Astrocyte of the cerebellum (primary cell): ENCODE measurements at regions not wholly inside any gene's neighbourhood (a gene's known extent, or its start where the extent isn't known, plus 50 kb on each side); places are given as distances from the start of the nearest gene placed in this dataset.

Experiments
- DNase-seq: peaks from one replicate; pipeline ENCODE4 v3.0.0-alpha.2; 2011; ENCODE audit warnings: low read depth
- H3K4me3 ChIP-seq: 2 replicates; pipeline ENCODE4 v1.5.1; 2011; ENCODE audit warnings: mild to moderate bottlenecking, low read depth, low read length, moderate library complexity
- in situ Hi-C: cut with HindIII; loops from 2 replicates; pipeline ENCODE4 v1.10.0; 2017; ENCODE audit warnings: low sequenced_read_pairs
- TF ChIP-seq, protein P1 (sequence below): IDR thresholded peaks from 2 replicates; pipeline ENCODE4 v1.5.1; 2012; ENCODE audit warnings: low read length, low read depth, moderate library complexity, mild to moderate bottlenecking; ENCODE audit errors: missing control alignments

DNA sequence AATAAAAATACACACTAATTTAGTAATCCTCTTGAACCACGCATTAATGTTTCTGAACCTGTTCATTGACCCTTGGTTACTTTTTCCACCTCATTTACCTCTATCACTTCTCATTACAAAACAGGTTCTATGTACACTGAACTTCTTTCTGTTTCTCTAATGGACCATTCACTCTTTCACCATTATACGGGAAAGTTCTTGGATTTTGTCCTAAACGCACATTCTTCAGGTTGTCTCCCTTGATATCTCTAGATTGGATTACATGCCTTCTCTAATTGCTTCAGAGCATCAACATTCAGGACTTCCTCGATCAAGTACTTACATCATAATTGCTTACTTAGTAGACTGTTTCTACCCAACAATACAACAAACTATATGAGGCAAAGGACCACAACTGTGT lies 359.4 kb upstream of the FSTL5 start:
- TF ChIP-seq, protein P1, sequence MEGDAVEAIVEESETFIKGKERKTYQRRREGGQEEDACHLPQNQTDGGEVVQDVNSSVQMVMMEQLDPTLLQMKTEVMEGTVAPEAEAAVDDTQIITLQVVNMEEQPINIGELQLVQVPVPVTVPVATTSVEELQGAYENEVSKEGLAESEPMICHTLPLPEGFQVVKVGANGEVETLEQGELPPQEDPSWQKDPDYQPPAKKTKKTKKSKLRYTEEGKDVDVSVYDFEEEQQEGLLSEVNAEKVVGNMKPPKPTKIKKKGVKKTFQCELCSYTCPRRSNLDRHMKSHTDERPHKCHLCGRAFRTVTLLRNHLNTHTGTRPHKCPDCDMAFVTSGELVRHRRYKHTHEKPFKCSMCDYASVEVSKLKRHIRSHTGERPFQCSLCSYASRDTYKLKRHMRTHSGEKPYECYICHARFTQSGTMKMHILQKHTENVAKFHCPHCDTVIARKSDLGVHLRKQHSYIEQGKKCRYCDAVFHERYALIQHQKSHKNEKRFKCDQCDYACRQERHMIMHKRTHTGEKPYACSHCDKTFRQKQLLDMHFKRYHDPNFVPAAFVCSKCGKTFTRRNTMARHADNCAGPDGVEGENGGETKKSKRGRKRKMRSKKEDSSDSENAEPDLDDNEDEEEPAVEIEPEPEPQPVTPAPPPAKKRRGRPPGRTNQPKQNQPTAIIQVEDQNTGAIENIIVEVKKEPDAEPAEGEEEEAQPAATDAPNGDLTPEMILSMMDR = no peak
- no peak overlapping the region for H3K4me3 ChIP-seq
- in situ Hi-C loops = no loop called here
- peak; percentile 87 for DNase-seq

- no peak for DNase-seq
- TF ChIP-seq, protein P1 = no peak
- in situ Hi-C loops = no loop called here
- H3K4me3 ChIP-seq = no peak overlapping the region
Measured at GRCh38 chr4:162522724-162523123, 358.9 kb upstream of the FSTL5 start.

DNA sequence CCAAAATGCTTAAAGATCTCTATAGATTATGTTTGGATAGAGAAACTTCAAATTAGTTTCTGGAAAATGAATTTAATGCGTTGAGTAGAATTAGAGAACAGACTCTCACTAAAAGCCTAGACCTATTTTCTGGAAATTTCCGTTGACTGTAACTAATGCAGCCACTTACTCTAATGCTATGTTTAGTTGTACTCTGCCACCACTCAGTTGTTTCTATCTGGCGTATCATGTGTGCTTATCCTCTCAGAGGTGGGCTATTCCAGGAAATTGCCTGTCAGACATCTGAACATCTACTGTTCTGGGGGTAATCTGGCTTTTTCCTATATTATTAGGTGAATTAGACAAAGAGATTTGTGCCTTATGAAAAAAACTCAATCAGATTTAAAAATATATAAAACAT lies 347.1 kb upstream of the FSTL5 start:
- in situ Hi-C loops = no loop called here
- H3K4me3 ChIP-seq = no peak overlapping the region
- TF ChIP-seq, protein P1 = no peak
- no peak for DNase-seq

GRCh38 chr4:162510115-162510514 lies 346.3 kb upstream of the FSTL5 start:
- TF ChIP-seq, protein P1 = no peak
- in situ Hi-C loops = no loop called here
- no peak overlapping the region for H3K4me3 ChIP-seq
- no peak for DNase-seq

GRCh38 chr4:162509333-162509732 lies 345.5 kb upstream of the FSTL5 start:
- no peak for DNase-seq
- in situ Hi-C loops = no loop called here
- H3K4me3 ChIP-seq = no peak overlapping the region
- TF ChIP-seq, protein P1 = no peak

- in situ Hi-C loops = no loop called here
- DNase-seq = peak; percentile 71
- TF ChIP-seq, protein P1 = no peak
- H3K4me3 ChIP-seq = no peak overlapping the region
Measured at GRCh38 chr4:162506253-162506652, 342.5 kb upstream of the FSTL5 start.

DNA sequence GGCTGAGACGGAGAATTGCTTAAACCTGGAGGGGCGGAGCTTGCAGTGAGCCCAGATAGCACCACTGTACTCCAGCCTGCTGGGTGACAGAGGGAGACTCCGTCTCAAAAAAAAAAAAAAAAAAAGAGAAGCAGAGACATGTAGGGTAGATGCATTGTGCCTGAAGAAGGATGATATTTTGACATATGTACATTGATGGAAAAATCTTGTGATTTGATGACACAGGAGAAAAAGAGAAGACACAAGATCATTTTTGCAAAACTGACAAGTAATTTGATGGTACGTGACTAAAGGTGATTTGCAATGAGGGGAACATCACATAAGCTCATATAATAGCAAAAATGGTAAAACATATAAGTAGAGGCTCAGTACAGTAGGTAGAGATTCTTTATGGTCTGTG lies 340.1 kb upstream of the FSTL5 start:
- in situ Hi-C loops = no loop called here
- DNase-seq = no peak
- TF ChIP-seq, protein P1 = no peak
- H3K4me3 ChIP-seq = no peak overlapping the region
